K562 (cell line): ENCODE measurements at regions not wholly inside any gene's neighbourhood (a gene's known extent, or its start where the extent isn't known, plus 50 kb on each side); places are given as distances from the start of the nearest gene placed in this dataset.

ENCODE experiments used
- NR3C1 ChIP-seq: sonication (generic); formaldehyde crosslinking; IDR thresholded peaks from 2 replicates; pipeline ENCODE4 v1.8.1; 2022; ENCODE audit warnings: missing genetic modification reagents
- PHTF2 ChIP-seq: fragments of 250-450 bp; sonication (Bioruptor Pico); IDR thresholded peaks from 2 replicates; pipeline ENCODE4 v1.5.0; 2021; ENCODE audit warnings: mild to moderate bottlenecking
- PYGO2 ChIP-seq: fragments of 450-650 bp; IDR thresholded peaks from 2 replicates; pipeline ENCODE4 v1.6.1; 2016; ENCODE audit warnings: mild to moderate bottlenecking, missing genetic modification characterization, moderate library complexity, missing compliant biosample characterization
- TGIF2 ChIP-seq: sonication (generic); formaldehyde crosslinking; IDR thresholded peaks from 2 replicates; pipeline ENCODE4 v1.8.1; 2022; ENCODE audit warnings: mild to moderate bottlenecking, missing genetic modification reagents, moderate library complexity
- ZNF507 ChIP-seq: conservative IDR thresholded peaks from 2 replicates; pipeline ENCODE4 v1.6.1; 2017; ENCODE audit warnings: missing genetic modification characterization, missing compliant biosample characterization
- TF ChIP-seq, protein P1 (sequence below): fragments of 450-650 bp; IDR thresholded peaks from 2 replicates; pipeline ENCODE4 v1.6.1; 2016; ENCODE audit warnings: low read depth
- TF ChIP-seq, protein P2 (sequence below): sonication (generic); formaldehyde crosslinking; IDR thresholded peaks from 2 replicates; pipeline ENCODE4 v1.9.0; 2022; ENCODE audit warnings: mild to moderate bottlenecking, missing genetic modification reagents

DNA sequence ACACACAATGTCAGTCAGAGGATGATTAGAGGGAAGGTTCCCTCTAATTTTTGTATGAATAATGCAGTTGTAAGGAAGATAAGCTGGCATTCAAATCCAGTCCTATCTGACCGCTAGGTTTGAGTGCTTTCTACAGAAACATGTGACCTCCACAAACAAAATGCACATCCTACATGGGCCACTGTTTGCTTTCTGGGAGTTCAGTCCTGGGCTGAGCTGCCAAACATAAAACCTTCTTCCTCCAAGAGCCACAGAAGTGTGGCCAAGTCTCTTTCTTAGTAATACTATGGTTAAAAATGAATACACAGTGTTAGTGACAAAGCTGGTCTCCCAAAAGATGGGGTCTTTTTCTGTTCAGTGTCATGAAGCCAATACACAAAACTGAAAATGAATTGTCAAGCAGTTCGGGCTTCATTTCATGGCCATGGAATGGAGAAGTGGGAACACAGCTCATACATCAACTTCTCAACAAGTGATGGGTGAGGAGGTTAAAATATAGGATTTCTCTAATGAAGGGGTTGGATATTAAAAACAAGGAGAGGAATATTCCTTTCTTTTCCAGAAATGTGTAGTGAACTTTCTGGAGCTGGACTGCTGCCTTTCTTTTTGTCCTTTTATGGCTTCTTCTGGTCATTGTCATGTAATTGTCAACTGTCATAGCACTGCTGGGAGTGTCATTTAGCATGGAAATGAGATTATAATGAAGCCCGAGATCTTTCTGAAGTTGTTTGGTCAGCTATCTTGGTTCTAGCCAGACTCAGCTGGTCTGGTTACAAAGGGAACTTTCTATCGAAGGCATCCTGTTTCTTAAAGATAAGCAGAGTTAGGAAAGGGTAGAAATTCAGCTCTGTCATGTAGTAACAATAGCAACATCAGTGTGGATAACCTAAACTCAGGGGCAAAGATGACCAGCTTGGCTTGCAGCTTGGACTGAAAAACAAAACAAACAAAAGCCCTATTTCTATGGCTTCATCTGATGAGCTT is 135.1 kb downstream of the CHD1L start (continued):
- TF ChIP-seq, protein P1, sequence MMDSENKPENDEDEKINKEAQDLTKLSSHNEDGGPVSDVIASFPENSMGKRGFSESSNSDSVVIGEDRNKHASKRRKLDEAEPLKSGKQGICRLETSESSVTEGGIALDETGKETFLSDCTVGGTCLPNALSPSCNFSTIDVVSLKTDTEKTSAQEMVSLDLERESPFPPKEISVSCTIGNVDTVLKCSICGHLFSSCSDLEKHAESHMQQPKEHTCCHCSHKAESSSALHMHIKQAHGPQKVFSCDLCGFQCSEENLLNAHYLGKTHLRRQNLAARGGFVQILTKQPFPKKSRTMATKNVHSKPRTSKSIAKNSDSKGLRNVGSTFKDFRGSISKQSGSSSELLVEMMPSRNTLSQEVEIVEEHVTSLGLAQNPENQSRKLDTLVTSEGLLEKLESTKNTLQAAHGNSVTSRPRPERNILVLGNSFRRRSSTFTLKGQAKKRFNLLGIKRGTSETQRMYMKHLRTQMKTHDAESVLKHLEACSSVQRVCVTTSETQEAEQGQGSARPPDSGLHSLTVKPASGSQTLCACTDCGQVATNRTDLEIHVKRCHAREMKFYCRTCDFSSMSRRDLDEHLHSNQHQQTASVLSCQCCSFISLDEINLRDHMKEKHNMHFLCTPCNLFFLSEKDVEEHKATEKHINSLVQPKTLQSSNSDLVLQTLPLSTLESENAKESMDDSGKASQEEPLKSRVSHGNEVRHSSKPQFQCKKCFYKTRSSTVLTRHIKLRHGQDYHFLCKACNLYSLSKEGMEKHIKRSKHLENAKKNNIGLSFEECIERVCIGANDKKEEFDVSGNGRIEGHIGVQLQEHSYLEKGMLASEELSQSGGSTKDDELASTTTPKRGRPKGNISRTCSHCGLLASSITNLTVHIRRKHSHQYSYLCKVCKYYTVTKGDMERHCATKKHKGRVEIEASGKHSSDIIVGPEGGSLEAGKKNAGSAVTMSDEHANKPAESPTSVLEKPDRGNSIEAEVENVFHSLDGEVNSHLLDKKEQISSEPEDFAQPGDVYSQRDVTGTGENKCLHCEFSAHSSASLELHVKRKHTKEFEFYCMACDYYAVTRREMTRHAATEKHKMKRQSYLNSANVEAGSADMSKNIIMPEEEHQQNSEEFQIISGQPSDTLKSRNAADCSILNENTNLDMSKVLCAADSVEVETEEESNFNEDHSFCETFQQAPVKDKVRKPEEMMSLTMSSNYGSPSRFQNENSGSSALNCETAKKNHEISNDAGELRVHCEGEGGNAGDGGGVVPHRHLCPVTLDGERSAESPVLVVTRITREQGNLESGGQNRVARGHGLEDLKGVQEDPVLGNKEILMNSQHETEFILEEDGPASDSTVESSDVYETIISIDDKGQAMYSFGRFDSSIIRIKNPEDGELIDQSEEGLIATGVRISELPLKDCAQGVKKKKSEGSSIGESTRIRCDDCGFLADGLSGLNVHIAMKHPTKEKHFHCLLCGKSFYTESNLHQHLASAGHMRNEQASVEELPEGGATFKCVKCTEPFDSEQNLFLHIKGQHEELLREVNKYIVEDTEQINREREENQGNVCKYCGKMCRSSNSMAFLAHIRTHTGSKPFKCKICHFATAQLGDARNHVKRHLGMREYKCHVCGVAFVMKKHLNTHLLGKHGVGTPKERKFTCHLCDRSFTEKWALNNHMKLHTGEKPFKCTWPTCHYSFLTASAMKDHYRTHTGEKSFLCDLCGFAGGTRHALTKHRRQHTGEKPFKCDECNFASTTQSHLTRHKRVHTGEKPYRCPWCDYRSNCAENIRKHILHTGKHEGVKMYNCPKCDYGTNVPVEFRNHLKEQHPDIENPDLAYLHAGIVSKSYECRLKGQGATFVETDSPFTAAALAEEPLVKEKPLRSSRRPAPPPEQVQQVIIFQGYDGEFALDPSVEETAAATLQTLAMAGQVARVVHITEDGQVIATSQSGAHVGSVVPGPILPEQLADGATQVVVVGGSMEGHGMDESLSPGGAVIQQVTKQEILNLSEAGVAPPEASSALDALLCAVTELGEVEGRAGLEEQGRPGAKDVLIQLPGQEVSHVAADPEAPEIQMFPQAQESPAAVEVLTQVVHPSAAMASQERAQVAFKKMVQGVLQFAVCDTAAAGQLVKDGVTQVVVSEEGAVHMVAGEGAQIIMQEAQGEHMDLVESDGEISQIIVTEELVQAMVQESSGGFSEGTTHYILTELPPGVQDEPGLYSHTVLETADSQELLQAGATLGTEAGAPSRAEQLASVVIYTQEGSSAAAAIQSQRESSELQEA = no peak; the same call in 1 of the 2 replicates
- TF ChIP-seq ZNF507 (tag) (no peak), TGIF2 (CRISPR knock-in tag) (no peak), NR3C1 (CRISPR knock-in tag) (no peak), PYGO2 (tag) (no peak), PHTF2 (CRISPR knock-in tag) (no peak)
- TF ChIP-seq, protein P2, sequence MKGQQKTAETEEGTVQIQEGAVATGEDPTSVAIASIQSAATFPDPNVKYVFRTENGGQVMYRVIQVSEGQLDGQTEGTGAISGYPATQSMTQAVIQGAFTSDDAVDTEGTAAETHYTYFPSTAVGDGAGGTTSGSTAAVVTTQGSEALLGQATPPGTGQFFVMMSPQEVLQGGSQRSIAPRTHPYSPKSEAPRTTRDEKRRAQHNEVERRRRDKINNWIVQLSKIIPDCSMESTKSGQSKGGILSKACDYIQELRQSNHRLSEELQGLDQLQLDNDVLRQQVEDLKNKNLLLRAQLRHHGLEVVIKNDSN (CRISPR knock-in tag) = no peak
